ENCODE measurements at regions not wholly inside any gene's neighbourhood (a gene's known extent, or its start where the extent isn't known, plus 50 kb on each side); places are given as distances from the start of the nearest gene placed in this dataset.
"Not testable (repeated sequence)": the region's sequence is repeated elsewhere in the genome, so short reads cannot be mapped to it uniquely, and the experiment has no call there.

DNA sequence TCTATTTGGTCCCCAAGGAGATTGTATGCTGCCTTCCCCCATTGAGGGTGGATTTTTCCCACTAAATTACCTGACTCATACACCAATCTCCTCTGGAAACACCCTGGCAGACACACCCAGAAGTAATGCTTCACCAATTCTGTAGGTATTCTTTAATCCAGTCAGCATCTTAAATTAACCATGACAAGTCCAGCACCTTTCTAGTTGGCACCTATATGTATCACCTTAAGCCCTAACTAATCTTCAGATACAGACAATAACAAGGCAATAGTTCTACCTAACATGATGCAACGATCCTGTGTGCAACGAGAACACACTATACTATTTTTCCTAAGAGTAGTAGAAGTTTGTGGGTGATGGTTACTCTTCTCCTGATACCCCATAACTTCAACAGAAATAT is 473.3 kb upstream of the NPAP1 start:
- 51 to 54% methylated on average over 2 of the region's 2 CpGs for WGBS, 2 donors
- H3K27ac ChIP-seq (ENCODE audit: low read depth in 1 of 2, low read length in 1 of 2); H3K36me3 ChIP-seq (ENCODE audit: control insufficient read depth in 4 of 4, insufficient read depth in 4 of 4, low read length in 4 of 4); H3K4me3 ChIP-seq; H3K4me1 ChIP-seq (ENCODE audit: control insufficient read depth in 5 of 5, insufficient read depth in 5 of 5, low read length in 5 of 5); H3K9ac ChIP-seq (ENCODE audit: insufficient read depth in 1 of 2, low read length in 2 of 2); DNase-seq; H3K9me3 ChIP-seq (ENCODE audit: control insufficient read depth in 4 of 4, insufficient read depth in 3 of 4, low read length in 3 of 4); H3K27me3 ChIP-seq (ENCODE audit: control insufficient read depth in 3 of 3, insufficient read depth in 3 of 3, low read length in 2 of 3); ATAC-seq (ENCODE audit: insufficient read depth, low FRiP score): not testable (repeated sequence)

GRCh38 chr15:24211742-24212476 is 463.7 kb upstream of the NPAP1 start:
- not testable (repeated sequence) for H3K9me3 ChIP-seq (ENCODE audit: control insufficient read depth in 4 of 4, insufficient read depth in 3 of 4, low read length in 3 of 4); H3K27me3 ChIP-seq (ENCODE audit: control insufficient read depth in 3 of 3, insufficient read depth in 3 of 3, low read length in 2 of 3); ATAC-seq (ENCODE audit: insufficient read depth, low FRiP score); H3K27ac ChIP-seq (ENCODE audit: low read depth in 1 of 2, low read length in 1 of 2); H3K36me3 ChIP-seq (ENCODE audit: control insufficient read depth in 4 of 4, insufficient read depth in 4 of 4, low read length in 4 of 4); H3K4me3 ChIP-seq; H3K9ac ChIP-seq (ENCODE audit: insufficient read depth in 1 of 2, low read length in 2 of 2); DNase-seq; H3K4me1 ChIP-seq (ENCODE audit: control insufficient read depth in 5 of 5, insufficient read depth in 5 of 5, low read length in 5 of 5)
- 69 to 82% methylated on average over 5 to 6 of the region's 6 CpGs for WGBS, 2 donors

GRCh38 chr15:24223739-24224138 is 451.8 kb upstream of the NPAP1 start:
- Histone ChIP-seq H3K4me1 (ENCODE audit: control insufficient read depth in 5 of 5, insufficient read depth in 5 of 5, low read length in 5 of 5) (no peaks in the 10 kb centered on the region), H3K9me3 (ENCODE audit: control insufficient read depth in 4 of 4, insufficient read depth in 3 of 4, low read length in 3 of 4) (peaks cover 0 to 2% (median 0%) of the 10 kb centered on the region in 4 donors), H3K4me3 (no peak overlapping the region), H3K36me3 (ENCODE audit: control insufficient read depth in 4 of 4, insufficient read depth in 4 of 4, low read length in 4 of 4) (no peaks in the 10 kb centered on the region), H3K27ac (ENCODE audit: low read depth in 1 of 2, low read length in 1 of 2) (no peak overlapping the region), H3K9ac (ENCODE audit: insufficient read depth in 1 of 2, low read length in 2 of 2) (no peak overlapping the region), H3K27me3 (ENCODE audit: control insufficient read depth in 3 of 3, insufficient read depth in 3 of 3, low read length in 2 of 3) (no peaks in the 10 kb centered on the region)
- ATAC-seq (ENCODE audit: insufficient read depth, low FRiP score) (no peak), DNase-seq (no peak)
- TF ChIP-seq, protein P1, sequence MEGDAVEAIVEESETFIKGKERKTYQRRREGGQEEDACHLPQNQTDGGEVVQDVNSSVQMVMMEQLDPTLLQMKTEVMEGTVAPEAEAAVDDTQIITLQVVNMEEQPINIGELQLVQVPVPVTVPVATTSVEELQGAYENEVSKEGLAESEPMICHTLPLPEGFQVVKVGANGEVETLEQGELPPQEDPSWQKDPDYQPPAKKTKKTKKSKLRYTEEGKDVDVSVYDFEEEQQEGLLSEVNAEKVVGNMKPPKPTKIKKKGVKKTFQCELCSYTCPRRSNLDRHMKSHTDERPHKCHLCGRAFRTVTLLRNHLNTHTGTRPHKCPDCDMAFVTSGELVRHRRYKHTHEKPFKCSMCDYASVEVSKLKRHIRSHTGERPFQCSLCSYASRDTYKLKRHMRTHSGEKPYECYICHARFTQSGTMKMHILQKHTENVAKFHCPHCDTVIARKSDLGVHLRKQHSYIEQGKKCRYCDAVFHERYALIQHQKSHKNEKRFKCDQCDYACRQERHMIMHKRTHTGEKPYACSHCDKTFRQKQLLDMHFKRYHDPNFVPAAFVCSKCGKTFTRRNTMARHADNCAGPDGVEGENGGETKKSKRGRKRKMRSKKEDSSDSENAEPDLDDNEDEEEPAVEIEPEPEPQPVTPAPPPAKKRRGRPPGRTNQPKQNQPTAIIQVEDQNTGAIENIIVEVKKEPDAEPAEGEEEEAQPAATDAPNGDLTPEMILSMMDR (IDR thresholded peaks at IDR 0.05; ENCODE audit: control extremely low read depth, extremely low read depth), result no peak
- WGBS, 2 donors, result 69 to 79% methylated on average over 7 of the region's 7 CpGs

DNA sequence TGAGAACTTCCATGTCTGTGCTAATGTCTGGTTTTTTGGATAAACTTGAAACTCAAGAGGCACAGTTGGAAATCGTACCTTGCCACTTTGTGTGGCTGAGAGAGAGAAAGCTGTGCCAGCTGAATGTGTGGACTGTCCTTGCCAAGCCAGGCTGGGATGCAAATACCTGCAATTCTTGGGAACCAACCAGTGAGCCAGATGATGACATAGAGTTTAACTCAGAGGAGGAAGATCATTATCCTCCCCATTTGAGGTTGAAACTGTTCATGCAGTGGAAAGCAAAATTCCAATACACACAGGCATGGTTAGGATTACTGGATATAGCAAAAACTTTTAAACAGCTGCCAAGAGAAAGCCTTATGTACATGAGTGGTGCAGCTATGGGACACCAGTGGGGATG is 451.4 kb upstream of the NPAP1 start:
- Histone ChIP-seq H3K4me3 (no peak overlapping the region), H3K27me3 (ENCODE audit: control insufficient read depth in 3 of 3, insufficient read depth in 3 of 3, low read length in 2 of 3) (no peaks in the 10 kb centered on the region), H3K9me3 (ENCODE audit: control insufficient read depth in 4 of 4, insufficient read depth in 3 of 4, low read length in 3 of 4) (peaks cover 0 to 2% (median 0%) of the 10 kb centered on the region in 4 donors), H3K27ac (ENCODE audit: low read depth in 1 of 2, low read length in 1 of 2) (no peak overlapping the region), H3K36me3 (ENCODE audit: control insufficient read depth in 4 of 4, insufficient read depth in 4 of 4, low read length in 4 of 4) (no peaks in the 10 kb centered on the region), H3K4me1 (ENCODE audit: control insufficient read depth in 5 of 5, insufficient read depth in 5 of 5, low read length in 5 of 5) (no peaks in the 10 kb centered on the region), H3K9ac (ENCODE audit: insufficient read depth in 1 of 2, low read length in 2 of 2) (no peak overlapping the region)
- WGBS, 2 donors, result 78 to 95% methylated on average over 1 of the region's 1 CpG
- TF ChIP-seq, protein P1 (IDR thresholded peaks at IDR 0.05; ENCODE audit: control extremely low read depth, extremely low read depth), result no peak
- no peak for DNase-seq
- ATAC-seq (ENCODE audit: insufficient read depth, low FRiP score), result no peak

GRCh38 chr15:24228922-24229321 is 446.7 kb upstream of the NPAP1 start:
- ATAC-seq (ENCODE audit: insufficient read depth, low FRiP score); H3K4me1 ChIP-seq (ENCODE audit: control insufficient read depth in 5 of 5, insufficient read depth in 5 of 5, low read length in 5 of 5): not testable (repeated sequence)
- 69 to 79% methylated on average over 7 of the region's 7 CpGs for WGBS, 2 donors

GRCh38 chr15:24233134-24233533 is 442.4 kb upstream of the NPAP1 start:
- WGBS, 2 donors, result 68 to 86% methylated on average over 3 of the region's 3 CpGs
- H3K36me3 ChIP-seq (ENCODE audit: control insufficient read depth in 4 of 4, insufficient read depth in 4 of 4, low read length in 4 of 4); H3K27me3 ChIP-seq (ENCODE audit: control insufficient read depth in 3 of 3, insufficient read depth in 3 of 3, low read length in 2 of 3); H3K9me3 ChIP-seq (ENCODE audit: control insufficient read depth in 4 of 4, insufficient read depth in 3 of 4, low read length in 3 of 4); DNase-seq; ATAC-seq (ENCODE audit: insufficient read depth, low FRiP score); H3K4me3 ChIP-seq; H3K27ac ChIP-seq (ENCODE audit: low read depth in 1 of 2, low read length in 1 of 2); H3K4me1 ChIP-seq (ENCODE audit: control insufficient read depth in 5 of 5, insufficient read depth in 5 of 5, low read length in 5 of 5); H3K9ac ChIP-seq (ENCODE audit: insufficient read depth in 1 of 2, low read length in 2 of 2): not testable (repeated sequence)

More at GRCh38 chr15:24228922-24229321, 446.7 kb upstream of the NPAP1 start:
- not testable (repeated sequence) for H3K9ac ChIP-seq (ENCODE audit: insufficient read depth in 1 of 2, low read length in 2 of 2); H3K36me3 ChIP-seq (ENCODE audit: control insufficient read depth in 4 of 4, insufficient read depth in 4 of 4, low read length in 4 of 4); DNase-seq; H3K9me3 ChIP-seq (ENCODE audit: control insufficient read depth in 4 of 4, insufficient read depth in 3 of 4, low read length in 3 of 4); H3K27me3 ChIP-seq (ENCODE audit: control insufficient read depth in 3 of 3, insufficient read depth in 3 of 3, low read length in 2 of 3); H3K4me3 ChIP-seq; H3K27ac ChIP-seq (ENCODE audit: low read depth in 1 of 2, low read length in 1 of 2)

GRCh38 chr15:24240580-24240979 is 435.0 kb upstream of the NPAP1 start:
- not testable (repeated sequence) for ATAC-seq (ENCODE audit: insufficient read depth, low FRiP score); H3K27me3 ChIP-seq (ENCODE audit: control insufficient read depth in 3 of 3, insufficient read depth in 3 of 3, low read length in 2 of 3); H3K4me1 ChIP-seq (ENCODE audit: control insufficient read depth in 5 of 5, insufficient read depth in 5 of 5, low read length in 5 of 5); H3K9ac ChIP-seq (ENCODE audit: insufficient read depth in 1 of 2, low read length in 2 of 2); H3K4me3 ChIP-seq; DNase-seq; H3K27ac ChIP-seq (ENCODE audit: low read depth in 1 of 2, low read length in 1 of 2); H3K36me3 ChIP-seq (ENCODE audit: control insufficient read depth in 4 of 4, insufficient read depth in 4 of 4, low read length in 4 of 4); H3K9me3 ChIP-seq (ENCODE audit: control insufficient read depth in 4 of 4, insufficient read depth in 3 of 4, low read length in 3 of 4)
- WGBS, 2 donors, result 74 to 76% methylated on average over 4 to 5 of the region's 5 CpGs
